Fibroblast of mammary gland (primary cell): ENCODE measurements at regions not wholly inside any gene's neighbourhood (a gene's known extent, or its start where the extent isn't known, plus 50 kb on each side); places are given as distances from the start of the nearest gene placed in this dataset.

Source experiments
- DNase-seq: peaks from one replicate; pipeline ENCODE4 v3.0.0-alpha.2; 2010; ENCODE audit warnings: low read depth
- H3K4me3 ChIP-seq: 2 replicates; pipeline ENCODE4 v1.5.1; 2011; ENCODE audit warnings: low read depth, mild to moderate bottlenecking, low read length, moderate library complexity; ENCODE audit not compliant: control insufficient read depth
- TF ChIP-seq, protein P1 (sequence below): conservative IDR thresholded peaks from 2 replicates; pipeline ENCODE4 v1.5.1; 2011; ENCODE audit warnings: low read depth, low read length, inconsistent platforms; ENCODE audit not compliant: control insufficient read depth, insufficient read depth

DNA sequence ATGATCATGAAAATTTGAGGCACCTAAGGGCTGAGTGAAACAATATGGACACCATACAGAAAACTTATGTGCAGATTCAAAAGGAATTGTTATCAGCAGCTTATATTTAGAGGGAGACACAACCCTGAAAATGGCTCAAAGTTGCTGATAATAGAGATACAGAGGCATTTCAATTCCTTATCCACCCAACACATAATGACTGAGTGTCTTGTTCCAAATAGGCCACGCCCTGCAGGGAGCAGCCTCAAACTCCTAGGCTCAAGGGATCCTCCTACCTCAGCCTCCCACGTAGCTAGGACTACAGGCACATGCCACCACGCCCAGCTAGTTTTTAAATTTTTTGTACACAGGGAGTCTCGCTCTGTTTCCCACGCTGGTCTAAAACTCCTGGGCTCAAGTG, 79.0 kb downstream of the LBH start:
- TF ChIP-seq, protein P1, sequence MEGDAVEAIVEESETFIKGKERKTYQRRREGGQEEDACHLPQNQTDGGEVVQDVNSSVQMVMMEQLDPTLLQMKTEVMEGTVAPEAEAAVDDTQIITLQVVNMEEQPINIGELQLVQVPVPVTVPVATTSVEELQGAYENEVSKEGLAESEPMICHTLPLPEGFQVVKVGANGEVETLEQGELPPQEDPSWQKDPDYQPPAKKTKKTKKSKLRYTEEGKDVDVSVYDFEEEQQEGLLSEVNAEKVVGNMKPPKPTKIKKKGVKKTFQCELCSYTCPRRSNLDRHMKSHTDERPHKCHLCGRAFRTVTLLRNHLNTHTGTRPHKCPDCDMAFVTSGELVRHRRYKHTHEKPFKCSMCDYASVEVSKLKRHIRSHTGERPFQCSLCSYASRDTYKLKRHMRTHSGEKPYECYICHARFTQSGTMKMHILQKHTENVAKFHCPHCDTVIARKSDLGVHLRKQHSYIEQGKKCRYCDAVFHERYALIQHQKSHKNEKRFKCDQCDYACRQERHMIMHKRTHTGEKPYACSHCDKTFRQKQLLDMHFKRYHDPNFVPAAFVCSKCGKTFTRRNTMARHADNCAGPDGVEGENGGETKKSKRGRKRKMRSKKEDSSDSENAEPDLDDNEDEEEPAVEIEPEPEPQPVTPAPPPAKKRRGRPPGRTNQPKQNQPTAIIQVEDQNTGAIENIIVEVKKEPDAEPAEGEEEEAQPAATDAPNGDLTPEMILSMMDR: no peak
- no peak overlapping the region for H3K4me3 ChIP-seq
- no peak for DNase-seq

DNA sequence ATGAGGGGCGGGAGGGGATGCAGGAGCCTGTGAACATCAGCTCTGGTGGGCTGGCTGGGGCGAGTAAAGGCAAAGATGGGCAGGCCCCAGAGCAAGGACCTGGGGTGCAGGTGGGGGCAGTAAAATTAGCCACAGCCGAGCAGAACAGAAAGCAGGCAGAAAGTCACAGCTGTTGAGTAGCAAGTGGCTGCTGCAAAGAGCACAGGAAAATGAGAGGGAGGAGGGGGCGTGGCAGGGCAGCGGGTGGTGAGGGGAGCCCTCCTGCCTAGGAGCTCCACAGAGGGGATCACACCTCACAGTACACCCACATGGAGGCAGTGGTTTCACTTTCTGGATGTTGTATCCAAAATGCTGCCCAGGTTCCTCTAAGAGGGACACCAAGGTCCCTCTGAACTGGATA, 79.6 kb downstream of the LBH start:
- no peak for DNase-seq
- TF ChIP-seq, protein P1: no peak
- no peak overlapping the region for H3K4me3 ChIP-seq

DNA sequence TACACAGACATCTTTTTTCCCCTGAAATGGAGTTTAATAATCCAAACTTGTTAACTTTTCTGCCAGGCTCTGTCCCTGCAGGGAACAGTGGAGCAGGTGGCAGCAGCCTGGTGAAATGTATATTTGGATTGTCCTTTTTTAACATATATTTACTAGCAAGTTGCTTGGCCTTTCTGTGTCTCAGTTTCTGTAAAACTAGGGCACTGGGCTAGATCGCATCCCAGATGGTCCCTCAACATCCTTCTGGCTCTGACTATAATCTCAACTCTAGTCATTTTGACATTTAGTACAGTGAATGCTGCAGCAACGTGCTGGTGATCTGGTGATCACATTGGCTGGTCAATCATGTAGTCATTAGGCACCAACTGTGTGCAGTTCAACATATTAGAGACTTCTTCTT, 80.4 kb downstream of the LBH start:
- H3K4me3 ChIP-seq: no peak overlapping the region
- TF ChIP-seq, protein P1: no peak
- DNase-seq: no peak

DNA sequence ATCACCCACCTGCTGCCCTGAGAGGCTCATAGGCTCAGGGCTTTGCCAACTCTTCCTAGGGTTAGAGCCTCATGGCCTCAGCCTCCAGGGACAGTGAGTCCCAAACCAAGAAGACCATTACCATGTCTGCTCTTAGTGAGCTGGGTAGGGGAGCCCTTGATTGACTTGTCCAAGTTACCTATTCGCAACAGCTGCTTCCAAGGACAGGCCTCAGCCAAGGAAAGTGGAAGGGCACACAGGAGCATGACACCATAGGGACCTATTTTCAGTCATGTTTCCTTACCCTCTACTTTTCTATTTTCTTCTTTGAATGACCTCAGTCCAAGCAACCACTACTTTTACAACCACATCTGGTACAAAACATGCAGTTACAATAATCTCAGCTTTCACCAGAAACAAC, 81.6 kb downstream of the LBH start:
- no peak for DNase-seq
- TF ChIP-seq, protein P1: no peak
- no peak overlapping the region for H3K4me3 ChIP-seq

DNA sequence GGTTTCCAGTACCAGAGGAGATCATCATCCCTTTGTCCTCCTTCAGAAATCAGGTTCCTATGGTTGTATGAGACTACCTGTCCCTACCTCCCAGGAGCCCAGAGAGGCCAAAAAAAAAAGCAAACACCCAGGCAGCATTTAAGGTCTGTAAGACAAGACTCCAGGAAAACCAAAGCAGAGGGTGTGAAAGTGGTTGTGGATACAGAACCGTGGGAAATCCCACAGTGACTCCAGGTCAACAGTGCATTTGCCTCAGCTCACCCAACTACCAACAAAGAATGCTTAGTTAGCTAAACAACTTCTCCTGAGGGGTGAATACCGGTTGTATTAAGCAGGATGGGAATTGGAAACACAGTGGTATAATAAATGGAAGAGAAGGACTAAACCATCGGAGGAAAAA, 83.6 kb downstream of the LBH start:
- TF ChIP-seq, protein P1: no peak
- DNase-seq: no peak
- H3K4me3 ChIP-seq: no peak overlapping the region

DNA sequence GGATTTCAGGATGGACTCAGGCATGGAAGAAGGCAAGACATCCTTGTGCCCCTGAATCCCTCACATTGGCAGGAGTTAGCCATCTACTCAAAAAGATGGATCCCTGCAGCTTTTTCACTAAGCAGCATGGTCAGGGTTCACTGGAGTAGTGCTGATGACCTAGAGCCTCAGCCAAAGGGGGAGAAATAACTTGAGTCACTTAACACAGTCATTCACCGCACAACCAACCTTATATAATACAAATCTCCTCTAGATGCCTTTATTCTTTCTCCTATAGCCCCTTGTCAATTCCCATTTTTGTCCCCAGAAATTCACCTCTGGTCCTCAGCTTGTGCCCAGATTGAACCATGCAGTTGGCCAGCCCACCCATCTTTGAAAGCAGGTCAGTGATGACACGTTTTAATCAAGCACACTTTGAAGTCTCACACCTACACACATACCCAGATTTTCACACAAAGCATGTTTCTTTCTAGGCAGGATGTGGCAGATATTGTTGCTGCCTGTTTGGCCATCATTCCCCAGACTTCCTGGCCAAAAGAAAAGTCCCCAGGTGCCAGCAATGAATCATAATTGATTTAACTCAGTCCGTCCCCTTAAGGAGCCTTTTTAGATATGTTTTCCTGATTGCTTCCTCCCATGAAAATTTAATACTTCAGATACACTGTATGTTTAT, 84.2 kb downstream of the LBH start:
- no peak overlapping the region for H3K4me3 ChIP-seq
- no peak for DNase-seq
- TF ChIP-seq, protein P1: no peak

DNA sequence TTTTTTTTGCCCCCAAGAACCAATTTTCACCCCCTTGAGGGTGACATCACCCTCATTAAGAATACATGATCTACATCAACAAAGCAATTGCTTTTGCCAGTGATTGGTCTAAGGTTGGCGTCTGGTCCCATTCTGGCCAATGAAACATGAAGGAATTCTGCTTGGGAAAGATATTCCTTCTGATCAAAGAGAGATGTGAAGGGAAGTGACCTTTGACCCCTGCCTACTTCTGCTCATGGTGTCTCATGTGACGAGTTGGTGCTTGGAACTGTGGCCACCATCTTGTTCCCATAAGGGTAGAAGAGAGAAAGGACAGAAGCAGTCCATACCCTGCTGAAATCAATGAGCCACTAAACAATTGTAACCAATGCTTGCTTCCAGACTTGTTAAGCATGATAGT, 85.1 kb downstream of the LBH start:
- no peak overlapping the region for H3K4me3 ChIP-seq
- TF ChIP-seq, protein P1: no peak
- no peak for DNase-seq
